ENCODE measurements at regions not wholly inside any gene's neighbourhood (a gene's known extent, or its start where the extent isn't known, plus 50 kb on each side); places are given as distances from the start of the nearest gene placed in this dataset.

DNA sequence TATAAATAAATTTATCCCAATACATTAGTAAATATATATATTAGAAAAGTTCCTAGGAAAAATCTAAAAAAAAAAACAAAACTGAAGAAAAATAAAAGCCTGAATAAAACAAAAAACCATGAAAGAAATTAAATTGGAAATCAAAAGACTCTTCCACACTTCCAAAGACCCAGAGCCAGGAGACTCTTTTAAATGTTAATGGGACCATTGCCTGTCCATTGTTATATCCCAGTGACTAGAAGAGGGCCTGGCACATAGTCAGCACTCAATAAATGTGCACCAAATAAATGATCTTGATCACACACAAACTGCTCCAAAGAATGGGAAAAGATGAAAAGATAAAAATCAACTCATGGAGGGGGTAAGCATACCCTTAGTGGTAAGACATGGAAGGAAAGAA is 51.3 kb upstream of the CLDN18 start:
- no peak overlapping the region for H3K4me3 ChIP-seq (ENCODE audit: low read depth, low read length)
- no peak for DNase-seq (ENCODE audit: low read depth)
- TF ChIP-seq, protein P1, sequence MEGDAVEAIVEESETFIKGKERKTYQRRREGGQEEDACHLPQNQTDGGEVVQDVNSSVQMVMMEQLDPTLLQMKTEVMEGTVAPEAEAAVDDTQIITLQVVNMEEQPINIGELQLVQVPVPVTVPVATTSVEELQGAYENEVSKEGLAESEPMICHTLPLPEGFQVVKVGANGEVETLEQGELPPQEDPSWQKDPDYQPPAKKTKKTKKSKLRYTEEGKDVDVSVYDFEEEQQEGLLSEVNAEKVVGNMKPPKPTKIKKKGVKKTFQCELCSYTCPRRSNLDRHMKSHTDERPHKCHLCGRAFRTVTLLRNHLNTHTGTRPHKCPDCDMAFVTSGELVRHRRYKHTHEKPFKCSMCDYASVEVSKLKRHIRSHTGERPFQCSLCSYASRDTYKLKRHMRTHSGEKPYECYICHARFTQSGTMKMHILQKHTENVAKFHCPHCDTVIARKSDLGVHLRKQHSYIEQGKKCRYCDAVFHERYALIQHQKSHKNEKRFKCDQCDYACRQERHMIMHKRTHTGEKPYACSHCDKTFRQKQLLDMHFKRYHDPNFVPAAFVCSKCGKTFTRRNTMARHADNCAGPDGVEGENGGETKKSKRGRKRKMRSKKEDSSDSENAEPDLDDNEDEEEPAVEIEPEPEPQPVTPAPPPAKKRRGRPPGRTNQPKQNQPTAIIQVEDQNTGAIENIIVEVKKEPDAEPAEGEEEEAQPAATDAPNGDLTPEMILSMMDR (conservative IDR thresholded peaks at IDR 0.05; ENCODE audit: low read depth, low read length) = no peak
